Kidney epithelial cell (primary cell): ENCODE measurements at regions not wholly inside any gene's neighbourhood (a gene's known extent, or its start where the extent isn't known, plus 50 kb on each side); places are given as distances from the start of the nearest gene placed in this dataset.

Experiments
- DNase-seq: peaks from one replicate; pipeline ENCODE4 v3.0.0-alpha.2; 2010; ENCODE audit warnings: low read depth
- H3K27me3 ChIP-seq: 2 replicates; pipeline ENCODE4 v1.6.0; 2011; ENCODE audit warnings: low read length; ENCODE audit not compliant: control insufficient read depth, insufficient read depth
- H3K36me3 ChIP-seq: 2 replicates; pipeline ENCODE4 v1.5.1; 2011; ENCODE audit warnings: low read length; ENCODE audit not compliant: control insufficient read depth, insufficient read depth
- H3K4me3 ChIP-seq: 2 replicates; pipeline ENCODE4 v1.5.1; 2011; ENCODE audit warnings: low read depth, mild to moderate bottlenecking, control low read depth, low read length
- TF ChIP-seq, protein P1 (sequence below): IDR thresholded peaks from 2 replicates; pipeline ENCODE4 v1.5.1; 2011; ENCODE audit warnings: mild to moderate bottlenecking, moderate library complexity, low read length, control low read depth, inconsistent platforms; ENCODE audit not compliant: insufficient read depth, poor library complexity, severe bottlenecking

DNA sequence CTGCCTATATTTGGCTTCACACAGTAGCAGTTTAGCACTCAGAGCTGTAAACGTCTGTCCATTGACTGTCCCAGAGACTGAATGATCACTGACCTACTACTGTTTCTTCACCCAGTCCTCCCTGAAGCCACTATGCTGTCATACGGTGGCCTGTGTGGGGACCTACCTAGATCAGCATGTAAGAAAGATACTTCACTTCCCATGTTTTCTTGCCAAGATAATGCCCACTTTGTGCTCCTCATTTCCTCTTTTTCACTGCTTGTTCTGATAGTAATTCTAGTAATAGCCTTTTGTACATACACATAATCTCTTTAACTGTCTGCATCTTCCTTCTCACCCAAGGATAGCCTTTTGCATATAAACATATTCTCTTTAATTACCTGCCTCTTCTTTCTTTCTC, 109.9 kb upstream of the TIAM2 start:
- Histone ChIP-seq H3K27me3 (no peaks in the 10 kb centered on the region), H3K4me3 (no peak overlapping the region), H3K36me3 (no peaks in the 10 kb centered on the region)
- TF ChIP-seq, protein P1, sequence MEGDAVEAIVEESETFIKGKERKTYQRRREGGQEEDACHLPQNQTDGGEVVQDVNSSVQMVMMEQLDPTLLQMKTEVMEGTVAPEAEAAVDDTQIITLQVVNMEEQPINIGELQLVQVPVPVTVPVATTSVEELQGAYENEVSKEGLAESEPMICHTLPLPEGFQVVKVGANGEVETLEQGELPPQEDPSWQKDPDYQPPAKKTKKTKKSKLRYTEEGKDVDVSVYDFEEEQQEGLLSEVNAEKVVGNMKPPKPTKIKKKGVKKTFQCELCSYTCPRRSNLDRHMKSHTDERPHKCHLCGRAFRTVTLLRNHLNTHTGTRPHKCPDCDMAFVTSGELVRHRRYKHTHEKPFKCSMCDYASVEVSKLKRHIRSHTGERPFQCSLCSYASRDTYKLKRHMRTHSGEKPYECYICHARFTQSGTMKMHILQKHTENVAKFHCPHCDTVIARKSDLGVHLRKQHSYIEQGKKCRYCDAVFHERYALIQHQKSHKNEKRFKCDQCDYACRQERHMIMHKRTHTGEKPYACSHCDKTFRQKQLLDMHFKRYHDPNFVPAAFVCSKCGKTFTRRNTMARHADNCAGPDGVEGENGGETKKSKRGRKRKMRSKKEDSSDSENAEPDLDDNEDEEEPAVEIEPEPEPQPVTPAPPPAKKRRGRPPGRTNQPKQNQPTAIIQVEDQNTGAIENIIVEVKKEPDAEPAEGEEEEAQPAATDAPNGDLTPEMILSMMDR = no peak
- no peak for DNase-seq

DNA sequence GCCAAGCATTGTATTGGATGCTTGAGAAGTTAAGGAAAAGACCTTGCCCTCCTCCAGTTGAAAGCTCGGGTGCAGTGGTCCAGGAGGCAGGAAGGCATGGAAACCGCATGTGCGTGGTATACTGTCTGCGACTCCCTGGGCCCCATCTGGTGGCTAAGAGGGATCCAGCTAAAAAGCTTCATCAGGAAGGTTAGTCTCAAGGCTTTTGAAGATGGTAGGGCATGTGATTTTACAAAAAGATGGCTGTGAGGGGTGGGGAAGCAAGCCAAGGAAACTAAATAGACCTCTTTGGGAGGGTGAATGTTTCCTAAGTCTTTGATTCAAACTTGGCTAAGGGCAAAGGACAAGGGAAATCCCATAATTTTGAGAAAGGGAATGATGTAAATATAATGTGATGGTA, 109.1 kb upstream of the TIAM2 start:
- no peaks in the 10 kb centered on the region for H3K27me3 ChIP-seq
- DNase-seq = no peak
- TF ChIP-seq, protein P1 = no peak
- H3K4me3 ChIP-seq = no peak overlapping the region
- H3K36me3 ChIP-seq = no peaks in the 10 kb centered on the region

DNA sequence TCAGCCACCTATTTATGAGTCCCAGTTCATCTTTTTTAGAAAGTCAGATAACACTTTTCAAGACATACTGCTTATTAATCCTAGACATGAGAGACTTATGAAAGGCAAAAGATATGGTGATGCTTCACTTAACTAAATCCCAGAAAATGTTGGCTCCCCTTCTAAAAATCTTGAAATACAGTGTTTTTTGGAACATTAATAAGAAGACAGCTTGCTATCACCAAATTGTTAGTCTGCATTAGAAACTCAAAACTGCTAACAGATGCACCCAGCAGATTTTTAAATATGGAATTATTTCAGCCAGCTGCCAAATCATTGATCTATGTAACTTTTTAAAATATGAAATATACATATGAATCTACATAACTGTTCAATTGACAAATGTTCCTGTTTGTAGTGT, 108.6 kb upstream of the TIAM2 start:
- Histone ChIP-seq H3K36me3 (no peaks in the 10 kb centered on the region), H3K27me3 (no peaks in the 10 kb centered on the region), H3K4me3 (no peak overlapping the region)
- TF ChIP-seq, protein P1 = no peak
- no peak for DNase-seq

DNA sequence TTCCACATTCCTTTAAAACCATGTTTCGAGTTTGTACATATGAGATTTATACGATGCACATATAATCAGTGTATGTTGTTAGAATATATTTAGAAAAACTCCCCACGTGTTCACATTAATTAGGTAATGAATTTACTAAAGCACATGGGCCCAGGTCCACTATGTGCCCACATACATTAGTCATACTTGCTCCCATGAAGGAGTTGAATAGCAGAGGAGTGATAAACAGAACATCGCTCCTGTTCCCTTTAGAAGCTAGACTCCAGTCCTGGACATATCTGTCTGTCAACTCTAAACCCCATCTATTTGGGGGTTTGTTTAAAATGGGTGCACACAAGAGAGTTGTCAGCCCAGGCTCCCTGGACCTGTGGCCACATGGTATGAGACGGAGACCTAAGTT, 108.1 kb upstream of the TIAM2 start:
- no peak overlapping the region for H3K4me3 ChIP-seq
- DNase-seq = no peak
- TF ChIP-seq, protein P1 = no peak
- no peaks in the 10 kb centered on the region for H3K27me3 ChIP-seq
- no peaks in the 10 kb centered on the region for H3K36me3 ChIP-seq

DNA sequence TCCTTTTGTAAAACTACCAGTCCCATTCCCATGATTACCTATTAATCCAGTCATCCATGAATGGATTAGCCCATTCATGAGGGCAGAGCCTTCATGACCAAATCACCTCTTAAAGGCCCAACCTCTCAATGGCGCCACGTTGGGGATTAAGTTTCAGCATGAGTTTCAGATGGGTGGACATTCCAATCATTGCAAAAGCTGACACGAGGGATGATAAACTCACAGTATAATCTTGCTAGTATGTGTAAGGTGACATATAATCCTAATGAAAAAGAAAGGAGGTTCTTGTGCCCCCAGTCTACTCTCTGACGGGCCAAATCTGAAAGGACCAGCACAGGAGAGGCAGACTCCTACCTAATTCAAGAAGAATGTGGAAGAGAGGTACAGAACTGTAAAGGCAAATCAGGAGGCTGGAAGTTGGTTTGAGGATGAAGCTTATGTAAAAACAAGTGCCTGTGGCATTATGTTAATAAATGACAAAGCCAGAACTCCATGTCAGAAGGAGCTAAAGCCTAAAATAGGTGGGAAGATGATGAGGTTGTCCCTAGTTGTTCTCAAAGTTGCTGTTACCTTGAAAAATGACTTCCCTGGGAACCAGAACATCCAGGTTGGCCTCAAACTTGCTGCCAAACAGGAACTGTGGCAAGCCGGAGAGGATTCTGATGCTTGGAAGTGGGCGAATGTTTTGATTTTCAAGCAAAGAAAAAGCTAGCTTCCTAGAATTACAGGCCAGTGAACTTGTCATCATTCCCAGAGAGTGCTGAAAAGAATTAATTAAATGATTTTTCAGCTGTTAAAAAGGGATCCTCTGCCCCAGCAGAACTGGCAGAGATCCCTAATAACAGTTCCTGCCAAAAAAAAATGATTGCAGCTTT, 106.5 kb upstream of the TIAM2 start:
- no peak for DNase-seq
- TF ChIP-seq, protein P1 = no peak
- no peak overlapping the region for H3K4me3 ChIP-seq
- H3K36me3 ChIP-seq = no peaks in the 10 kb centered on the region
- H3K27me3 ChIP-seq = no peaks in the 10 kb centered on the region

DNA sequence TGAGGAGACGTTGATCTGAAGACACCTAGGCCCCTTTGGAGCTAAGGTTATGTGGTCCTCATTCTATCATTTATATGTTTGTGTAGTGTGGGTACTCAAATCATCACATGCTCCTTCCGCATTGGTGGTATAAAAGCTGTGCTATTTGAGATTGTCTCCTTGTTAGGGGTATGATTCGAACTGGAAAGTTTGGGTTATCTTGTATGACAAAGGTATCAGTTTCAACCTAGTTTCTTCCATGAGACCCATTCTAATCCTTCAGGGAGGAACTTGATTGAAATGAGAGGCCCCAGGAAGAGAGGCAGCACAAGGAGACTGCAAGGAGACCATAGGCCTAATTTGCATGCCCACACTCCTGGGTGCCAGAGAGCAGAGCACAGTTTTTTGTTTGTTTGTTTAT, 104.2 kb upstream of the TIAM2 start:
- TF ChIP-seq, protein P1 = no peak
- no peak for DNase-seq
- Histone ChIP-seq H3K36me3 (no peaks in the 10 kb centered on the region), H3K27me3 (no peaks in the 10 kb centered on the region), H3K4me3 (no peak overlapping the region)
